22Rv1 (cell line): ENCODE measurements at regions not wholly inside any gene's neighbourhood (a gene's known extent, or its start where the extent isn't known, plus 50 kb on each side); places are given as distances from the start of the nearest gene placed in this dataset.

Source experiments
- ZFX ChIP-seq: fragments of 450-650 bp; IDR thresholded peaks from 2 replicates; pipeline ENCODE4 v1.6.1; 2017; ENCODE audit warnings: antibody characterized with exemption, borderline replicate concordance
- TF ChIP-seq, protein P1 (sequence below): fragments of 450-650 bp; IDR thresholded peaks from 2 replicates; pipeline ENCODE4 v1.5.1; 2017; ENCODE audit warnings: mild to moderate bottlenecking

DNA sequence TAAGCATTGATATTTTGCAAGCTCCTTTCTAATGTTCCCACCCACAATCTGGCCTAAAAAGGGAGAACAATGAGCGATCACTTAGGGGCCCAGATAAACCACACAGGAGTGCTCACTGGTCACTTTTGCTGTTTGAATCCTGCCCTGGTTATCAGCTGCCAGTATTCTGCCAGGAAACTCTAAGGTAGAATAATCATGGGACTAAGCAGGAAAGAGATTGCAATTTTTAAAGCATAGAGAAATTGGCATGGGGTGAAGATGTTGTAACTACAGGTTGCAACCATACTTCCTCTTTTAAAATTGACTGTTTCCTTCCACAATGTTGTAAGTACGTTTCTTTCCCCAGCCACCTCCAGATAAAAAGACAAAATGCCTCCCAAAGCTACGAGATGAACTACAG is 251.2 kb upstream of the CDH11 start:
- TF ChIP-seq, protein P1, sequence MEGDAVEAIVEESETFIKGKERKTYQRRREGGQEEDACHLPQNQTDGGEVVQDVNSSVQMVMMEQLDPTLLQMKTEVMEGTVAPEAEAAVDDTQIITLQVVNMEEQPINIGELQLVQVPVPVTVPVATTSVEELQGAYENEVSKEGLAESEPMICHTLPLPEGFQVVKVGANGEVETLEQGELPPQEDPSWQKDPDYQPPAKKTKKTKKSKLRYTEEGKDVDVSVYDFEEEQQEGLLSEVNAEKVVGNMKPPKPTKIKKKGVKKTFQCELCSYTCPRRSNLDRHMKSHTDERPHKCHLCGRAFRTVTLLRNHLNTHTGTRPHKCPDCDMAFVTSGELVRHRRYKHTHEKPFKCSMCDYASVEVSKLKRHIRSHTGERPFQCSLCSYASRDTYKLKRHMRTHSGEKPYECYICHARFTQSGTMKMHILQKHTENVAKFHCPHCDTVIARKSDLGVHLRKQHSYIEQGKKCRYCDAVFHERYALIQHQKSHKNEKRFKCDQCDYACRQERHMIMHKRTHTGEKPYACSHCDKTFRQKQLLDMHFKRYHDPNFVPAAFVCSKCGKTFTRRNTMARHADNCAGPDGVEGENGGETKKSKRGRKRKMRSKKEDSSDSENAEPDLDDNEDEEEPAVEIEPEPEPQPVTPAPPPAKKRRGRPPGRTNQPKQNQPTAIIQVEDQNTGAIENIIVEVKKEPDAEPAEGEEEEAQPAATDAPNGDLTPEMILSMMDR, result no peak
- no peak for TF ChIP-seq ZFX
